GM18502 (cell line): ENCODE measurements at regions not wholly inside any gene's neighbourhood (a gene's known extent, or its start where the extent isn't known, plus 50 kb on each side); places are given as distances from the start of the nearest gene placed in this dataset.

ENCODE experiments used
- ATAC-seq: cut with Tn5 transposase; IDR thresholded peaks from one replicate; pipeline ENCODE4 v1.9.1; 2021; ENCODE audit warnings: mild to moderate bottlenecking; ENCODE audit not compliant: unreplicated experiment, poor library complexity

DNA sequence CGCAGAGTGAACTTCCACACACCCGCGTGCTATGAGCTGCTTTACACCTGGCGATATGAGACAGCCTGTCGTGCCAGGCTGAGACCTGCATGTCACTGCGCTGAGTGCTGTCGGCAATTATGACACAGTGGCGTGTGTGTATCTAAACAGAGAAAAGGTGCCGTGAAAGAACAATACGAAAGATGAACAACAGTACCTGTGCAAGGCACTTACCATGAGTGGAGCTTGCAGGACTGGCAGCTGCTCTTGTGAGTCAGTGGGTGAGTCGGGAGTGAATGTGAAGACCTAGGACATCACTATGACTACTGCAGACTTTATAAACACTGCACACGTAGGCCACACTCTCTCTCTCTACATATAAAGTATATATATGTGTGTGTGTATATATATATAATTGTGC is 68.5 kb upstream of the DUSP22 start:
- no peak for ATAC-seq

GRCh38 chr6:224350-224749 is 67.9 kb upstream of the DUSP22 start:
- no peak for ATAC-seq

GRCh38 chr6:225121-225721 is 67.1 kb upstream of the DUSP22 start:
- ATAC-seq = peak; percentile 33

GRCh38 chr6:225907-226306 is 66.4 kb upstream of the DUSP22 start:
- no peak for ATAC-seq

DNA sequence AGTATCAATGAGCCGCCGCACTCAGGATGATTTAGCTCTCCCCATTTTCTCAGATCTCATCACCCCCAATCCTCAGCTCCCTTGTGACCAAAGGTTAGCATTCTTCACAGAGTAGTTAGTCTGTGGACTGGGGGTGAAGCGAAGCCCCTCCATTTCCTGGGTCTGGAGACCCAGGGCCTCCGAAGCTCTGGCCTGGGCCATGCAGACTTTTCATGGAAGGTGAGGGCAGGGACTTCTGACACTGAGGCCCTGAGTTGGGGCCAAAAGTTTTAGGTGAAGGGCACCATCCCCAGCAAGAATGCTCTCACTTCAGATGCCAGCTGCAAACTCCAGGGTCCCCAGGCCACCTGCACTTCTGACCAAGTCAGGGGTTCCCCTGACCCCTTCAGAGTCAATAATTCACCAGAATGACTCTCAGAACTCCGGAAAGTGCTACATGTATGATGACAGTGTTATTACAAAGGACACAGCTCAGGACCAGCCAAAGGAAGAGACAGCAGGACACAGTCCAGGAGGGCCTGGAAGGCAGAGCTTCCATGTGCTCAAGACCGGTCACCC is 65.7 kb upstream of the DUSP22 start:
- no peak for ATAC-seq

DNA sequence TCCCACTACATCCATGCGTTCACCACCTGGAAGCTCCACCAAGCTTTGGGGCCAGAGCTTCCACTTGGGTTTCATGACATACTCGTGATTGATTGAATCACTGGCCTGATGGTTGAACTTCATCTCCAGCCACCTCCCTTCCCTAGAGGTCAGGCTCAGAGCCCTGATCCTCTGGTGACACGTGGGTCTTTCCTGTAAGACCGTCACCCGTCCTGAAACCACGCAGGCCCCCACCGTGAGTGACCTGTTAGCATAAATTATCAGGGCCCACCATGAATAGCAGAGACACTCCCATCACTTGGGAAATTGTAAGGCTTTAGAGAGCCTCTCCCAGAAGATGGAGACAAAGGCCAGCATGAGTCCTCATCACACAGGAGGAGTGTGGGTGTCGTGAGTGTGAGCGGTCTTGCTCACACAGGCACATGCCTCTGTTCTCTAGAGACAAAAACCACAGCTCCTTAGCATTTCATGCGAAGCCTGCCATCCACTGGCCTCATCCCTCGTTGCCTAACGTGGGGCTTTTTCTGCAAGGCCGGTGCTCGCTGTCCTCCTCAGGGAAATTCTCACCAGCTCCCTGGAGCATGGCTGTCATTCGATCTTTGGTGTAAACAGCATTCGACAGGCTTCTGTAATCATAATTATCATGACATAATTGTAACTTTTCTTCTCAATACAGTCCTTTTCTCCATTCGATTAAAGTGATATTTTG is 65.1 kb upstream of the DUSP22 start:
- peak; percentile 32 for ATAC-seq

DNA sequence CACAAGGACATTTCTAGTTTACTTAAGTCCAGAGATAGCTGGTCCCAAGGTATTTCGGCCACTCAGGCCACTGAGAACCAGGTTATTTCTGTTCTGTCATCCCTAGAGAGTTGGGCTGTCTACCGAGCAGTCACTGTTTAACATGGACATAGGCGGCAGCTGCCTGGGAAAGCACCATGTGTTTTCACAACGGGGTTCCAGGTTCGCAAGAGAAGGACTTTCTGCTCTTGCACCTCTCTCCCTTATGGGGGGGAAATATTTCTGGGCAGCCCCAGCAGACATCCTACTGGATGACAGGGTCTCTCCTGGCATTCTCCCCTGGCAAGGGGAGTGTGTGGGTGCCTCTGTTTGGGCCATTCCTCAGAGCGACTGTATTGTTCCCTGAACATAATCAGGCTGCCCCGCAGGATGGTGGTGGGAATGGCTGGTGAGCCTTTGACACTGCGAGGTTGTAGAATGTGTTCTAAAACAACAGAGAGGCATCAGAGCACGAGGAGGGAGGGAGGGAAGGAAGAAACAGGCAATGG is 64.4 kb upstream of the DUSP22 start:
- no peak for ATAC-seq

DNA sequence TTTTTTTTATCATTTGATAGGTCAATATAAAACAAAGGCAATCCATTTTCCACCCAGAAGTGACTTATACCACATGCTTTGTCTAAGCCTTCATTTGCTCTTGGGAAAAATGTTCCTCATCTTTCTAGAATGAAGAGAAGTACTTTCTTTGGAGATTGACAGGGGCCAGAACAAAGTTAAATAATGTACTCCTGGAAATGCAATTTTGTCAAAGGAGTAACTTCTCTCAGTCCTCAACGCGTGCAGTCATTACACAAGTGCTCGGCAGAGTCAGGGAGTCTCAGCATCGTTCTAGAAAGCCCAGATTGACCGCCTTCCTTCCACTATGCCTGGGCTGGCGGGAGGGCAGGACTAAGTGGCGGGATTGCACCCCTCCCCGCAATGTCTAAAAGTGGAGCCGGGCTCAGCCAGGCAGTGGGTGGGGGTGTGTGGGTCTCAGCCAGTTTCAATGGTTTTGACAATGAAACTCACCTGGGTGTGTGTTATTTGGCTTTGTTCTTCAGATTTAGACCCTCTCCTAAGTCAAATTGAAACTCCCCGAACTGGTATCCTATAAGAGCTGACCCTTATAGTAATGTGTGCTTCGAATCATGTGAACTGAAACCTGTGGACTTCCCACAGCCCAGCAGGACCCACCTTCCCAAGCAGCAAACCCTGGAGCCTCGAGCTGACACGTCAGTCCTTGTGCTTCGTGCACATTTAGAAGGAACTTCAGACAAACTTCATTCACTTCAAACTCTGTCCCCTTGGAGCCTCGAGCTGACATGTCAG is 63.2 kb upstream of the DUSP22 start:
- ATAC-seq = peak; percentile 40

GRCh38 chr6:231779-232178 is 60.5 kb upstream of the DUSP22 start:
- ATAC-seq = no peak

DNA sequence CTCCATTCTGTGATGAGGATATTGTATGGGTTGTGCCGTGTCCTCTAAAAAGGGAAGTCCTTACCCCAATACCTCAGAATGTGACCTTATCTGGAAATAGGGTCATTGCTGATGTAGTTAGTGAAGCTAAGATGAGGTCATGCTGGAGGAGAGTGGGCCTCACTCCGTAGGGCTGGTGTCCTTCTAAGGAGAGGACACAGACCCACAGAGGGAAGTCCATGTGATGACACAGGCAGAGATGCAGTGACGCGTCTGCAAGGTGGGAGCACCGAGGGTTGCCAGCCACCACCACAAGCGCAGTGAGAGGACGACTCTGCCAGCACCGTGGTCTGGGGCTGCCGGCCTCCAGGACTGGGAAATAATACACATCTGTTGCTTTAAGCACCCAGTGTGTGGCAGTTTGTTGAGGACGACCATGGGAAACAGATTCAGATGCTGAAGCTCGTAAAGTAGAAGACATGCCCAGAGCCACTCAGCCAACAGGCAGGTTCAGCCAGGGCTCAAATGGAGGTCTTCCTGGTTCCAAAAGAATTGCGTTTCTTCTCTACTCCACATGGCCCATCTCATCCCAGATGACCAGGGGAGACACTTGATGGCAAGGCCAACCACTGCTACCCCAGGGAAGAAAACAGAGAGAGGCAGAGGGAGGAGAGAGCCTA is 59.2 kb upstream of the DUSP22 start:
- ATAC-seq = no peak

GRCh38 chr6:234706-235372 is 57.4 kb upstream of the DUSP22 start:
- no peak for ATAC-seq

DNA sequence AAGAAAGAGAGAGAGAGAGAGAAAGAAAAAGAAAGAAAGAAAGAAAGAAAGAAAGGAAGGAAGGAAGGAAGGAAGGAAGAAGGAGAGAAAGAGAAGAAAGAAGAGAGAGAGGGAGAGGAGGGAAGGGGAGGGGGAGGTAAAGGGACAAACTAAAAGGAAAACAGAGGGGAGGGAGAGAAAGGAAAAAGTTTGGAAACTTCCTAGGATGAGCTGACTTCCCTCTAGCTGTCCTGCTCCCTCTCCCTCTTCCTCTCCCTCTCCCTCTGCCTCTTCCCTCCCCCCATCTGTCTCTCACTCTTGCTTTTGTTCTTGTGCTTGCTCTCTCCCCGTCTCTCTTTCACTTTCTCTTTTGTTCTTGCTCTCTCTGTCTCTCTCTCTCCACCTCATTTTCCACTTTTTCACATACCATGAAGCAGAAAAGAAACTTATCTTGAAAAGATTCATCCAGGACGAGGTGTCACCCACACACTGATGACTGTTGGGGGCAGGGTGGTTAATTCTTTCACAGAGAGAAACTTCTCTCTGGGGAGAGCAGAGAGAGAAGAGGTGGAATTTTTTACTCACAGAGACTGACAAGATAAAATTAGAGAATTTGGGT is 56.4 kb upstream of the DUSP22 start:
- ATAC-seq = peak; percentile 68

GRCh38 chr6:236519-236918 is 55.8 kb upstream of the DUSP22 start:
- ATAC-seq = no peak

- no peak for ATAC-seq
Measured at GRCh38 chr6:240151-240550, 52.1 kb upstream of the DUSP22 start.

- ATAC-seq = no peak
Measured at GRCh38 chr6:241336-241865, 50.9 kb upstream of the DUSP22 start.
